Gastrocnemius medialis (tissue), 4 donors: ENCODE measurements at regions not wholly inside any gene's neighbourhood (a gene's known extent, or its start where the extent isn't known, plus 50 kb on each side); places are given as distances from the start of the nearest gene placed in this dataset.

Source experiments
- ATAC-seq, 2 donors: fragments of 150-250 bp; one replicate each; pipeline ENCODE4 v1.9.1; 2016
- DNase-seq, 2 donors: peaks; one replicate each; pipeline ENCODE4 v3.0.0-alpha.2; 2019
- H3K27ac ChIP-seq, 4 donors: fragments of 200-600 bp; sonication (generic); 1 replicate in 1 of 4; 2 replicates in 3 of 4; pipeline ENCODE4 v1.5.1; 2016 to 2018; ENCODE audit warnings: mild to moderate bottlenecking in 2 of 4, moderate library complexity in 1 of 4
- H3K27me3 ChIP-seq, 3 donors: fragments of 200-600 bp; sonication (generic) in 2 of 3; 1 replicate in 1 of 3; 2 replicates in 2 of 3; pipeline versions ENCODE4 v1.5.1 to v1.6.0; 2016 to 2019; ENCODE audit warnings: mild to moderate bottlenecking in 1 of 3, moderate library complexity in 1 of 3
- H3K36me3 ChIP-seq, 2 donors: fragments of 200-600 bp; sonication (generic) in 1 of 2; one replicate each; pipeline ENCODE4 v1.5.1; 2017 to 2018
- H3K4me1 ChIP-seq, 2 donors: fragments of 200-600 bp; sonication (generic) in 1 of 2; one replicate each; pipeline ENCODE4 v1.5.1; 2016 to 2017; ENCODE audit warnings: mild to moderate bottlenecking in 2 of 2
- H3K4me3 ChIP-seq, 4 donors: fragments of 200-600 bp; sonication (generic) in 3 of 4; 1 replicate in 1 of 4; 2 replicates in 3 of 4; pipeline ENCODE4 v1.5.1; 2016 to 2019; ENCODE audit warnings: mild to moderate bottlenecking in 2 of 4
- H3K9me3 ChIP-seq, 3 donors: fragments of 200-600 bp; sonication (generic) in 2 of 3; 1 replicate in 1 of 3; 2 replicates in 2 of 3; pipeline ENCODE4 v1.5.1; 2016 to 2019
- POLR2A ChIP-seq, 2 donors: fragments of 450-650 bp; IDR thresholded peaks; one replicate each; pipeline ENCODE4 v1.6.1; 2017; ENCODE audit warnings: antibody characterized with exemption in 2 of 2, mild to moderate bottlenecking in 2 of 2, moderate library complexity in 2 of 2
- in situ Hi-C, 4 donors: fragments of 200-750 bp; cut with MboI; loops; one replicate each; pipeline versions ENCODE4 v1.15.0 to v1.8.0; 2017; ENCODE audit warnings: low sequenced_read_pairs in 4 of 4
- intact Hi-C: fragments of 100-400 bp; cut with DNase I; formaldehyde crosslinking; loops from one replicate; pipeline ENCODE4 v1.15.1; 2023; ENCODE audit warnings: low total_unique reads
- TF ChIP-seq, protein P1 (sequence below), 5 experiments: fragments of 450-650 bp in 3 of 5; fragments of 200-600 bp in 2 of 5; sonication (generic) in 2 of 5; IDR thresholded peaks in 4 of 5; conservative IDR thresholded peaks in 1 of 5; 1 replicate in 4 of 5; 2 replicates in 1 of 5; pipeline ENCODE4 v1.5.1; 2016 to 2019; ENCODE audit warnings: antibody characterized with exemption in 5 of 5, mild to moderate bottlenecking in 3 of 5, moderate library complexity in 3 of 5

DNA sequence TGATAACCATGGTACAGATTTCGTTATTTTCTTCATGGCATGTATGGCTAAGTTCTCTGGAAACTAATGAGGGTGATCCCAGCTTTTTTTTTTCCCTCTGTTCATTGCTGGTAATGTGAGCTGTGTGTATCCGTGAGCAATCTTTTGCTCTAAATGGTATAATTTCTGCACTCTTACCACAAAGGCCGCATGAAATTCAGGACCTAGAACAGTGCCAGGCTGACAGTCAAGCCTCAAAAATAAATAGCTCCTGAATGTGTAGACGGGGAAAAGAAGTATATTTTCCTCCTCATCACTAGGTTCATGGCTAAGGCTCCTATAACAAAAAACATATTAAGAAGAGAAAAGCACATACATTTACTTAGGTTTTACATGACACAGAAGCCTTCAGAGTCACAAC, 140.2 kb upstream of the RMST start:
- TF ChIP-seq POLR2A (IDR thresholded peaks at IDR 0.05): no peak
- TF ChIP-seq, protein P1, sequence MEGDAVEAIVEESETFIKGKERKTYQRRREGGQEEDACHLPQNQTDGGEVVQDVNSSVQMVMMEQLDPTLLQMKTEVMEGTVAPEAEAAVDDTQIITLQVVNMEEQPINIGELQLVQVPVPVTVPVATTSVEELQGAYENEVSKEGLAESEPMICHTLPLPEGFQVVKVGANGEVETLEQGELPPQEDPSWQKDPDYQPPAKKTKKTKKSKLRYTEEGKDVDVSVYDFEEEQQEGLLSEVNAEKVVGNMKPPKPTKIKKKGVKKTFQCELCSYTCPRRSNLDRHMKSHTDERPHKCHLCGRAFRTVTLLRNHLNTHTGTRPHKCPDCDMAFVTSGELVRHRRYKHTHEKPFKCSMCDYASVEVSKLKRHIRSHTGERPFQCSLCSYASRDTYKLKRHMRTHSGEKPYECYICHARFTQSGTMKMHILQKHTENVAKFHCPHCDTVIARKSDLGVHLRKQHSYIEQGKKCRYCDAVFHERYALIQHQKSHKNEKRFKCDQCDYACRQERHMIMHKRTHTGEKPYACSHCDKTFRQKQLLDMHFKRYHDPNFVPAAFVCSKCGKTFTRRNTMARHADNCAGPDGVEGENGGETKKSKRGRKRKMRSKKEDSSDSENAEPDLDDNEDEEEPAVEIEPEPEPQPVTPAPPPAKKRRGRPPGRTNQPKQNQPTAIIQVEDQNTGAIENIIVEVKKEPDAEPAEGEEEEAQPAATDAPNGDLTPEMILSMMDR (IDR thresholded peaks at IDR 0.05 in 4 of 5, conservative IDR thresholded peaks at IDR 0.05 in 1 of 5): no peak
- no peaks in the 10 kb centered on the region for H3K27me3 ChIP-seq
- in situ Hi-C loops: loop anchor here in 2 of 4 donors (25.0 kb wide), 1 partner anchor 735 kb away; no protein-coding TSS in a partner anchor
- H3K4me3 ChIP-seq: no peak overlapping the region
- intact Hi-C loops: no loop called here
- no peaks in the 10 kb centered on the region for H3K4me1 ChIP-seq
- ATAC-seq: no peak
- H3K27ac ChIP-seq: no peak overlapping the region
- no peaks in the 10 kb centered on the region for H3K36me3 ChIP-seq
- no peak for DNase-seq
- no peaks in the 10 kb centered on the region for H3K9me3 ChIP-seq

DNA sequence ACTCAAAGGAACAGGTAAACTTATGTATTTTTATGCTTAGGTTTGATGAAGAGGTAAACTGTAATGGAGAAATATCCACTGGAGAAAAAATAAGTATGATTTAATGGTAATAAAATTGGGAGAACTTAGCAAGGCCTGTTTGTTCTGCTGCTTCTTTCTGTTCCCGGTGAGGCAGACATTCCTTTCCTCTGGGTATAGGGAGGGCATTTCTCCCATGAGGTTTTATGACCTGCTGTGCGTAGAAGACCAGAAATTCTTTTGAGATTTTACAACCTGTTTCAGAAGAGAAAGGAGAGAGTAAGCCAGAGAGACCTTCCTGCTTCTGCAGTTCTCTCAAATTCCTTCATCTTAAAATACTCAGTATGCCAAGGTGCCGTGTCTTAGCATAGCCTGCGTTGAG, 139.4 kb upstream of the RMST start:
- H3K36me3 ChIP-seq: no peaks in the 10 kb centered on the region
- DNase-seq (no peak), ATAC-seq (no peak)
- in situ Hi-C loops (loop anchor here in 2 of 4 donors (25.0 kb wide), 1 partner anchor 736 kb away; no protein-coding TSS in a partner anchor), intact Hi-C loops (no loop called here)
- H3K4me1 ChIP-seq: no peaks in the 10 kb centered on the region
- no peak overlapping the region for H3K4me3 ChIP-seq
- H3K9me3 ChIP-seq: no peaks in the 10 kb centered on the region
- TF ChIP-seq POLR2A (IDR thresholded peaks at IDR 0.05): no peak
- TF ChIP-seq, protein P1 (IDR thresholded peaks at IDR 0.05 in 4 of 5, conservative IDR thresholded peaks at IDR 0.05 in 1 of 5): no peak
- no peaks in the 10 kb centered on the region for H3K27me3 ChIP-seq
- no peak overlapping the region for H3K27ac ChIP-seq

DNA sequence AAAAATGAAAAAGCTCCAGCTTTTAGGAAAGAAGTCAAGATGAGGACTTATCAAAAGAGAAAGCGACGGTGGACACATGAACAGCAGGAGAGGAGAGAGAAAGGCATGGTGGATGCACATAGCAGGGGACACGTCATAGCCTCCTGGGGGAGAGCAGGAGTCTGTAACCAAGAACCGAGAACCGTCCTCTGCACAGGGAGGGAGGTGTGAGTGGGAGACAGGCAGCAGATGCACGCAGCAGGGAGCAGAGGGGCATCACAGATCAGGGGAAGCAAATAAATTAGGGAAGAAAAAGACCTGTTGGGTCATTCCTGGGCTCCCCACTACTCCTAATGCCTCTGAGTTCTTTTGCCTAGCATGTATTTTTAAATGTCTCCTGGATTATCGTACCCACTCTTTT, 138.1 kb upstream of the RMST start:
- TF ChIP-seq, protein P1 (IDR thresholded peaks at IDR 0.05 in 4 of 5, conservative IDR thresholded peaks at IDR 0.05 in 1 of 5): no peak
- TF ChIP-seq POLR2A (IDR thresholded peaks at IDR 0.05): no peak
- Histone ChIP-seq H3K9me3 (no peaks in the 10 kb centered on the region), H3K27me3 (no peaks in the 10 kb centered on the region), H3K4me3 (no peak overlapping the region), H3K27ac (no peak overlapping the region), H3K36me3 (no peaks in the 10 kb centered on the region), H3K4me1 (no peaks in the 10 kb centered on the region)
- ATAC-seq (no peak), DNase-seq (no peak)
- in situ Hi-C loops: loop anchor here in 2 of 4 donors (25.0 kb wide), 1 partner anchor 737 kb away; no protein-coding TSS in a partner anchor
- intact Hi-C loops: no loop called here

DNA sequence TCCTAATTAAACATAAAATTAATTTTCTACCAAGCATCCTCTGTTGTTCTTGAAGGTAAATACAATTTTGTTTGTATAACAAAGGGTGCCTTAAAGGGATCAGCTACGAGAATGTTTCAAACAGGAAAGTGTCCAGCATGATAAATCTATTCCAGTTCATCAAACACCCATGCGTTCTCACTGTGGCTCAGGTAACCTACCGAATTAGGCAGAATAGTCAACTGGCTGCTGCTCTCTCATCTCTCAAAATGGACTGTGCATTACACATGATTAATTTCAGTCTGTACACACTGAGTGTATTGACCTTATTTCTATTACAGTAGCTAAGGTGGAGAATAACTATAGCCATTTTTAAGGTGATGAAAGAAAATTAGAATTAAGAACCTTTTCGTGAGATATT, 127.5 kb upstream of the RMST start:
- intact Hi-C loops: no loop called here
- DNase-seq: no peak
- Histone ChIP-seq H3K9me3 (no peaks in the 10 kb centered on the region), H3K27me3 (no peaks in the 10 kb centered on the region), H3K27ac (no peak overlapping the region), H3K4me1 (no peaks in the 10 kb centered on the region), H3K4me3 (no peak overlapping the region), H3K36me3 (no peaks in the 10 kb centered on the region)
- TF ChIP-seq POLR2A (IDR thresholded peaks at IDR 0.05): no peak
- TF ChIP-seq, protein P1 (IDR thresholded peaks at IDR 0.05 in 4 of 5, conservative IDR thresholded peaks at IDR 0.05 in 1 of 5): no peak
- no peak for ATAC-seq
- in situ Hi-C loops: no loop called here
